IMR-90 (cell line): ENCODE measurements at regions not wholly inside any gene's neighbourhood (a gene's known extent, or its start where the extent isn't known, plus 50 kb on each side); places are given as distances from the start of the nearest gene placed in this dataset.

Experiments used
- ATAC-seq: fragments of 200-7000 bp; cut with Tn5 transposase; 2 replicates; pipeline ENCODE4 v1.9.1; 2020; ENCODE audit warnings: low read depth, mild to moderate bottlenecking, moderate library complexity
- BruUV-seq: library from RNA; stranded (reverse); fragments of 400-500 nt; replicated peaks from 2 replicates; lab custom pipeline; 2021; lab: Mats Ljungman, UMichigan
- CTCF ChIA-PET: fragments of 300-600 bp; formaldehyde crosslinking; extraction: SDS; loops from one replicate; lab custom pipeline; 2021; ENCODE audit warnings: antibody characterized with exemption; lab: Yijun Ruan, JAX
- POLR2A ChIA-PET: fragments of 300-600 bp; sonication (Branson Sonifier 250); formaldehyde crosslinking; loops from one replicate; lab custom pipeline; 2022; ENCODE audit warnings: antibody characterized with exemption; ENCODE audit not compliant: unreplicated experiment; lab: Charles Lee
- DNase-seq: peaks from one replicate; pipeline ENCODE4 v3.0.0; 2013
- H2AFZ ChIP-seq: replicated peaks from 2 replicates; pipeline ENCODE3; 2013; ENCODE audit warnings: low read length, mild to moderate bottlenecking; ENCODE audit not compliant: poor library complexity
- H2AK5ac ChIP-seq: 2 replicates; pipeline ENCODE4 v1.6.1; 2013; ENCODE audit warnings: low read depth, low read length, inconsistent platforms
- H2AK9ac ChIP-seq: replicated peaks from 2 replicates; pipeline ENCODE3; 2013; ENCODE audit warnings: mild to moderate bottlenecking, low read depth, low read length, moderate library complexity; ENCODE audit not compliant: poor library complexity
- H2BK120ac ChIP-seq: 2 replicates; pipeline ENCODE4 v1.6.1; 2013; ENCODE audit warnings: low read depth, low read length, inconsistent platforms
- H2BK15ac ChIP-seq: 3 replicates; pipeline ENCODE4 v1.6.1; 2013; ENCODE audit warnings: low read depth, low read length, inconsistent platforms
- H2BK20ac ChIP-seq: 2 replicates; pipeline ENCODE4 v1.6.1; 2013; ENCODE audit warnings: low read depth, mild to moderate bottlenecking, inconsistent platforms, low read length, moderate library complexity
- H2BK5ac ChIP-seq: 2 replicates; pipeline ENCODE4 v1.6.1; 2013; ENCODE audit warnings: mild to moderate bottlenecking, low read depth, low read length, inconsistent platforms; ENCODE audit not compliant: poor library complexity, severe bottlenecking
- H3K14ac ChIP-seq: replicated peaks from 2 replicates; pipeline ENCODE4 v1.6.1; 2013; ENCODE audit warnings: low read depth, low read length, inconsistent platforms
- H3K18ac ChIP-seq: 2 replicates; pipeline ENCODE4 v1.6.1; 2013; ENCODE audit warnings: low read depth, low read length, control low read depth
- H3K23ac ChIP-seq: 2 replicates; pipeline ENCODE4 v1.6.1; 2013; ENCODE audit warnings: low read depth, low read length, inconsistent platforms
- H3K27ac ChIP-seq: 2 replicates; pipeline ENCODE4 v1.5.1; 2013; ENCODE audit warnings: mild to moderate bottlenecking, control low read depth, low read length; ENCODE audit not compliant: insufficient read depth
- H3K27me3 ChIP-seq: 2 replicates; pipeline ENCODE4 v1.6.1; 2013; ENCODE audit warnings: low read length; ENCODE audit not compliant: control insufficient read depth, insufficient read depth
- H3K36me3 ChIP-seq: 2 replicates; pipeline ENCODE4 v1.6.1; 2013; ENCODE audit warnings: low read length, mixed read lengths; ENCODE audit not compliant: control insufficient read depth, insufficient read depth
- H3K4ac ChIP-seq: 2 replicates; pipeline ENCODE4 v1.6.1; 2013; ENCODE audit warnings: low read depth, low read length, inconsistent platforms
- H3K4me1 ChIP-seq: 2 replicates; pipeline ENCODE4 v1.6.1; 2013; ENCODE audit warnings: low read length, mixed read lengths; ENCODE audit not compliant: control insufficient read depth, insufficient read depth
- H3K4me2 ChIP-seq: 2 replicates; pipeline ENCODE4 v1.6.1; 2013; ENCODE audit warnings: low read depth, mild to moderate bottlenecking, control low read depth, low read length, moderate library complexity
- H3K4me3 ChIP-seq: 2 replicates; pipeline ENCODE4 v1.5.1; 2013; ENCODE audit warnings: low read depth, mild to moderate bottlenecking, control low read depth, low read length, moderate library complexity; ENCODE audit not compliant: insufficient read depth
- H3K56ac ChIP-seq: 2 replicates; pipeline ENCODE4 v1.6.1; 2013; ENCODE audit warnings: low read length, inconsistent platforms; ENCODE audit not compliant: insufficient read depth; ENCODE audit errors: extremely low read depth
- H3K79me1 ChIP-seq, 2 experiments: 2 replicates each; pipeline ENCODE4 v1.6.1; 2013; ENCODE audit warnings: low read length in 2 of 2, inconsistent platforms in 1 of 2, low read depth in 1 of 2
- H3K9ac ChIP-seq: 2 replicates; pipeline ENCODE4 v1.6.1; 2013; ENCODE audit warnings: low read depth, low read length, control low read depth
- H3K9me1 ChIP-seq: 2 replicates; pipeline ENCODE4 v1.6.1; 2013; ENCODE audit warnings: low read length, inconsistent platforms; ENCODE audit not compliant: insufficient read depth
- H3K9me3 ChIP-seq: 2 replicates; pipeline ENCODE4 v1.6.1; 2013; ENCODE audit warnings: low read length; ENCODE audit not compliant: control insufficient read depth, insufficient read depth
- H4K20me1 ChIP-seq: 2 replicates; pipeline ENCODE4 v1.6.1; 2013; ENCODE audit warnings: low read length, inconsistent platforms; ENCODE audit not compliant: insufficient read depth
- H4K5ac ChIP-seq: 2 replicates; pipeline ENCODE4 v1.6.1; 2013; ENCODE audit warnings: mild to moderate bottlenecking, low read depth, low read length, control low read depth
- H4K8ac ChIP-seq, 2 experiments: 2 replicates each; pipeline ENCODE4 v1.6.1; 2013; ENCODE audit warnings: low read depth in 2 of 2, low read length in 2 of 2, control low read depth in 1 of 2, inconsistent platforms in 1 of 2
- H4K91ac ChIP-seq: 2 replicates; pipeline ENCODE4 v1.6.1; 2013; ENCODE audit warnings: low read depth, low read length, inconsistent platforms; ENCODE audit not compliant: insufficient read depth
- BHLHE40 ChIP-seq: fragments of 150-350 bp; IDR thresholded peaks from 2 replicates; pipeline ENCODE4 v1.6.1; 2016; ENCODE audit warnings: mild to moderate bottlenecking, low read depth, low read length
- CEBPB ChIP-seq: IDR thresholded peaks from 2 replicates; pipeline ENCODE4 v1.6.1; 2012; ENCODE audit warnings: low read depth, low read length, improper control_type of control experiment
- CHD1 ChIP-seq: IDR thresholded peaks from 2 replicates; pipeline ENCODE4 v1.6.1; 2012; ENCODE audit warnings: low read depth, low read length, improper control_type of control experiment
- FOS ChIP-seq: fragments of 150-350 bp; IDR thresholded peaks from 2 replicates; pipeline ENCODE4 v1.6.1; 2016; ENCODE audit warnings: low read depth, low read length
- MAFK ChIP-seq: IDR thresholded peaks from 2 replicates; pipeline ENCODE4 v1.6.1; 2012; ENCODE audit warnings: low read depth, low read length, improper control_type of control experiment
- MAZ ChIP-seq: IDR thresholded peaks from 2 replicates; pipeline ENCODE4 v1.6.1; 2012; ENCODE audit warnings: low read depth, mild to moderate bottlenecking, low read length, improper control_type of control experiment, moderate library complexity, borderline replicate concordance
- MXI1 ChIP-seq: IDR thresholded peaks from 2 replicates; pipeline ENCODE4 v1.6.1; 2012; ENCODE audit warnings: low read depth, mild to moderate bottlenecking, low read length, moderate library complexity, borderline replicate concordance
- NFE2L2 ChIP-seq: fragments of 150-350 bp; IDR thresholded peaks from 2 replicates; pipeline ENCODE4 v1.6.1; 2016; ENCODE audit warnings: low read depth, mild to moderate bottlenecking, low read length
- POLR2A ChIP-seq: IDR thresholded peaks from 2 replicates; pipeline ENCODE4 v1.6.1; 2012; ENCODE audit warnings: mild to moderate bottlenecking, low read depth, low read length
- RAD21 ChIP-seq: IDR thresholded peaks from 2 replicates; pipeline ENCODE4 v1.6.1; 2012; ENCODE audit warnings: low read length, improper control_type of control experiment
- RCOR1 ChIP-seq: IDR thresholded peaks from 2 replicates; pipeline ENCODE4 v1.6.1; 2012; ENCODE audit warnings: mild to moderate bottlenecking, low read length, improper control_type of control experiment; ENCODE audit not compliant: insufficient replicate concordance
- RFX5 ChIP-seq: IDR thresholded peaks from 2 replicates; pipeline ENCODE4 v1.8.0; 2012; ENCODE audit warnings: low read depth, mild to moderate bottlenecking, low read length, moderate library complexity
- SMC3 ChIP-seq: fragments of 150-350 bp; IDR thresholded peaks from 2 replicates; pipeline ENCODE4 v1.6.1; 2016; ENCODE audit warnings: low read depth, mild to moderate bottlenecking, antibody characterized with exemption, low read length, moderate library complexity
- WGBS, 2 experiments: methylation state at CpG; one replicate each; pipeline versions ENCODE4 v1.1.5 to v1.1.7; 2013; ENCODE audit warnings: missing lambda C conversion rate in 2 of 2; ENCODE audit not compliant: insufficient read length in 1 of 2; ENCODE audit errors: extremely low coverage in 2 of 2; 5-methylcytosine and 5-hydroxymethylcytosine counted together
- dilution Hi-C: fragments of 300-500 bp; cut with HindIII; formaldehyde crosslinking; loops from one replicate; pipeline ENCODE4 v1.14.3; 2018; ENCODE audit warnings: low sequenced_read_pairs; ENCODE audit not compliant: unreplicated experiment
- in situ Hi-C: fragments of 300-500 bp; cut with MboI; formaldehyde crosslinking; loops from 3 replicates; pipeline ENCODE4 v1.14.3; 2019; ENCODE audit warnings: low sequenced_read_pairs, inconsistent platforms, mixed read lengths
- intact Hi-C: fragments of 100-400 bp; cut with micrococcal nuclease; formaldehyde crosslinking; loops from 2 replicates; pipeline ENCODE4 v1.10.0; 2022
- TF ChIP-seq, protein P1 (sequence below): conservative IDR thresholded peaks from 2 replicates; pipeline ENCODE4 v1.5.1; 2012; ENCODE audit warnings: mild to moderate bottlenecking, low read depth, low read length, improper control_type of control experiment
- TF ChIP-seq, protein P2 (sequence below): fragments of 150-350 bp; IDR thresholded peaks from 2 replicates; pipeline ENCODE4 v1.6.1; 2017; ENCODE audit warnings: mild to moderate bottlenecking, antibody characterized with exemption, low read length, low read depth
- TF ChIP-seq, protein P3 (sequence below): fragments of 150-350 bp; IDR thresholded peaks from 2 replicates; pipeline ENCODE4 v1.6.1; 2016; ENCODE audit warnings: low read depth, mild to moderate bottlenecking, low read length, moderate library complexity, borderline replicate concordance

DNA sequence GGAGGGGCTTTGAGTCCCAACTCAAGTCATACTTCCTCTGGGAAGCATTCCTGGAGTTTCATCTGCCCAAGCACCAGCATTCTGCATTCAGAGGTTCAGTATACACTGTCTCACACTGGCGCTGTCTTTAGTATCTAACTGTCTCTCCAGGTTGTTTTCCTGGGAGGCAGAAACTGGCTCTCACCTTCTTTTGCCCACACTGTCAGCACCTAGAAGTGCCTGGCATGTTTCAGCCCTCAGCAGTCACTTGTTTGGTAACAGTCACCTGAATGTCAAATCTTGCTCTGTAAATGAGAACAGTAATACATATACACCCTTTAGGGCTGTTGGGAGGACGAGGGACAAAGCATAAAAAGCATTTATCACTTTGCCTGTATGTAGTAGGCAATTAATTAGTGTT is 339.6 kb downstream of the UQCRFS1 start:
- H2BK20ac ChIP-seq, result no peak overlapping the region
- no peaks in the 10 kb centered on the region for H3K36me3 ChIP-seq
- no TSS peak for BruUV-seq
- no peaks in the 10 kb centered on the region for H3K27me3 ChIP-seq
- no peak overlapping the region for H3K4ac ChIP-seq
- no peaks in the 10 kb centered on the region for H3K9me1 ChIP-seq
- no peak overlapping the region for H2BK15ac ChIP-seq
- 40% methylated on average over 1 of the region's 2 CpGs; no CpG with 5 or more reads in 1 of the 2 experiments for WGBS, 2 experiments
- no peak overlapping the region for H2AK5ac ChIP-seq
- H2AK9ac ChIP-seq, result no peak overlapping the region
- intact Hi-C loops (no loop called here), dilution Hi-C loops (no loop called here), in situ Hi-C loops (no loop called here)
- H3K4me2 ChIP-seq, result no peak overlapping the region
- H4K8ac ChIP-seq, result no peak overlapping the region
- TF ChIP-seq NFE2L2, result no peak
- no peak for TF ChIP-seq MAFK
- TF ChIP-seq SMC3, result no peak
- TF ChIP-seq RFX5, result no peak
- TF ChIP-seq, protein P1, sequence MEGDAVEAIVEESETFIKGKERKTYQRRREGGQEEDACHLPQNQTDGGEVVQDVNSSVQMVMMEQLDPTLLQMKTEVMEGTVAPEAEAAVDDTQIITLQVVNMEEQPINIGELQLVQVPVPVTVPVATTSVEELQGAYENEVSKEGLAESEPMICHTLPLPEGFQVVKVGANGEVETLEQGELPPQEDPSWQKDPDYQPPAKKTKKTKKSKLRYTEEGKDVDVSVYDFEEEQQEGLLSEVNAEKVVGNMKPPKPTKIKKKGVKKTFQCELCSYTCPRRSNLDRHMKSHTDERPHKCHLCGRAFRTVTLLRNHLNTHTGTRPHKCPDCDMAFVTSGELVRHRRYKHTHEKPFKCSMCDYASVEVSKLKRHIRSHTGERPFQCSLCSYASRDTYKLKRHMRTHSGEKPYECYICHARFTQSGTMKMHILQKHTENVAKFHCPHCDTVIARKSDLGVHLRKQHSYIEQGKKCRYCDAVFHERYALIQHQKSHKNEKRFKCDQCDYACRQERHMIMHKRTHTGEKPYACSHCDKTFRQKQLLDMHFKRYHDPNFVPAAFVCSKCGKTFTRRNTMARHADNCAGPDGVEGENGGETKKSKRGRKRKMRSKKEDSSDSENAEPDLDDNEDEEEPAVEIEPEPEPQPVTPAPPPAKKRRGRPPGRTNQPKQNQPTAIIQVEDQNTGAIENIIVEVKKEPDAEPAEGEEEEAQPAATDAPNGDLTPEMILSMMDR, result no peak
- TF ChIP-seq MAZ, result no peak
- no peak for TF ChIP-seq RAD21
- TF ChIP-seq RCOR1, result no peak
- TF ChIP-seq FOS, result no peak
- no peak for TF ChIP-seq CHD1
- no peak for TF ChIP-seq BHLHE40
- no peak for TF ChIP-seq POLR2A
- TF ChIP-seq, protein P2, sequence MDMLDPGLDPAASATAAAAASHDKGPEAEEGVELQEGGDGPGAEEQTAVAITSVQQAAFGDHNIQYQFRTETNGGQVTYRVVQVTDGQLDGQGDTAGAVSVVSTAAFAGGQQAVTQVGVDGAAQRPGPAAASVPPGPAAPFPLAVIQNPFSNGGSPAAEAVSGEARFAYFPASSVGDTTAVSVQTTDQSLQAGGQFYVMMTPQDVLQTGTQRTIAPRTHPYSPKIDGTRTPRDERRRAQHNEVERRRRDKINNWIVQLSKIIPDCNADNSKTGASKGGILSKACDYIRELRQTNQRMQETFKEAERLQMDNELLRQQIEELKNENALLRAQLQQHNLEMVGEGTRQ, result no peak
- TF ChIP-seq MXI1, result no peak
- TF ChIP-seq, protein P3, sequence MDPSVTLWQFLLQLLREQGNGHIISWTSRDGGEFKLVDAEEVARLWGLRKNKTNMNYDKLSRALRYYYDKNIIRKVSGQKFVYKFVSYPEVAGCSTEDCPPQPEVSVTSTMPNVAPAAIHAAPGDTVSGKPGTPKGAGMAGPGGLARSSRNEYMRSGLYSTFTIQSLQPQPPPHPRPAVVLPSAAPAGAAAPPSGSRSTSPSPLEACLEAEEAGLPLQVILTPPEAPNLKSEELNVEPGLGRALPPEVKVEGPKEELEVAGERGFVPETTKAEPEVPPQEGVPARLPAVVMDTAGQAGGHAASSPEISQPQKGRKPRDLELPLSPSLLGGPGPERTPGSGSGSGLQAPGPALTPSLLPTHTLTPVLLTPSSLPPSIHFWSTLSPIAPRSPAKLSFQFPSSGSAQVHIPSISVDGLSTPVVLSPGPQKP, result no peak
- no peak for TF ChIP-seq CEBPB
- H3K4me1 ChIP-seq, result no peaks in the 10 kb centered on the region
- H4K5ac ChIP-seq, result no peak overlapping the region
- no peak overlapping the region for H3K23ac ChIP-seq
- no peak overlapping the region for H2AFZ ChIP-seq
- H3K56ac ChIP-seq, result no peak overlapping the region
- no peak overlapping the region for H3K14ac ChIP-seq
- H2BK120ac ChIP-seq, result no peak overlapping the region
- H3K4me3 ChIP-seq, result no peak overlapping the region
- H3K9me3 ChIP-seq, result no peaks in the 10 kb centered on the region
- no peak overlapping the region for H4K91ac ChIP-seq
- no peak overlapping the region for H3K18ac ChIP-seq
- no peaks in the 10 kb centered on the region for H4K20me1 ChIP-seq
- no peaks in the 10 kb centered on the region for H3K79me1 ChIP-seq
- H2BK5ac ChIP-seq, result no peak overlapping the region
- no peak overlapping the region for H3K27ac ChIP-seq
- DNase-seq (no peak), ATAC-seq (no peak)
- ChIA-PET POLR2A (no interaction called here), CTCF (no interaction called here)
- no peak overlapping the region for H3K9ac ChIP-seq
